ENCODE measurements at regions not wholly inside any gene's neighbourhood (a gene's known extent, or its start where the extent isn't known, plus 50 kb on each side); places are given as distances from the start of the nearest gene placed in this dataset.

- Histone ChIP-seq H3K4me1 (ENCODE audit: insufficient read depth, low read length) (no peaks in the 10 kb centered on the region), H3K27ac (ENCODE audit: low read depth, low read length) (no peak overlapping the region)
These were observed 304.3 kb upstream of the MGAT5 start for GRCh38 chr2:133949595-133949994.

DNA sequence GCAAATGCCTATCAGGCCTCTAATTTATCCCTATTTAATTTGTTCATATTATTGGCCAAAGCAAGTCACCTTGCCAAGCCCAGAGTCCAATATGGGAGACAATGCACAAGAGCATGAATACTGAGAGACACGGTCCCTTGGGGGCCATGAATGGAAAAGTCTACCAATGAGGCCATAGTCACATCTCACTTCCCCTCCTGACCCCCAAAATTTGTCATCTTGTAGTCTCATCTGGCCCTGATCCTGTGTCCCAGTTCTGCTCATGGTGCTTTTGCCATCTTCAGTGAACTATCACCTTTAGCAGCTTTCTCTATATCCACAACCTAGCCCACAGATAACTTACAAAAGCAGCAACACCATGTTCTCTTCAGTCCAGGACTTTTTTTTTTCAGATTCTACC is 302.7 kb upstream of the MGAT5 start:
- no peak overlapping the region for H3K4me2 ChIP-seq (ENCODE audit: insufficient read depth, low read length)
- no peak overlapping the region for H3K4me3 ChIP-seq (ENCODE audit: insufficient read depth, low read length)
- H3K27me3 ChIP-seq (ENCODE audit: insufficient read depth, low read length): no peaks in the 10 kb centered on the region
- no peak for DNase-seq (ENCODE audit: insufficient read length, low spot score, missing footprints)
- no peaks in the 10 kb centered on the region for H3K9me3 ChIP-seq (ENCODE audit: low read depth, low read length)
- H4K20me1 ChIP-seq (ENCODE audit: insufficient read depth, low read length): no peaks in the 10 kb centered on the region
- no peaks in the 10 kb centered on the region for H3K36me3 ChIP-seq (ENCODE audit: insufficient read depth, low read length)
- no peaks in the 10 kb centered on the region for H3K79me2 ChIP-seq (ENCODE audit: insufficient read depth, low read length)
- no peak overlapping the region for H2AFZ ChIP-seq (ENCODE audit: low read length)
- no peak overlapping the region for H3K27ac ChIP-seq (ENCODE audit: low read depth, low read length)
- H3K4me1 ChIP-seq (ENCODE audit: insufficient read depth, low read length): no peaks in the 10 kb centered on the region
- TF ChIP-seq, protein P1, sequence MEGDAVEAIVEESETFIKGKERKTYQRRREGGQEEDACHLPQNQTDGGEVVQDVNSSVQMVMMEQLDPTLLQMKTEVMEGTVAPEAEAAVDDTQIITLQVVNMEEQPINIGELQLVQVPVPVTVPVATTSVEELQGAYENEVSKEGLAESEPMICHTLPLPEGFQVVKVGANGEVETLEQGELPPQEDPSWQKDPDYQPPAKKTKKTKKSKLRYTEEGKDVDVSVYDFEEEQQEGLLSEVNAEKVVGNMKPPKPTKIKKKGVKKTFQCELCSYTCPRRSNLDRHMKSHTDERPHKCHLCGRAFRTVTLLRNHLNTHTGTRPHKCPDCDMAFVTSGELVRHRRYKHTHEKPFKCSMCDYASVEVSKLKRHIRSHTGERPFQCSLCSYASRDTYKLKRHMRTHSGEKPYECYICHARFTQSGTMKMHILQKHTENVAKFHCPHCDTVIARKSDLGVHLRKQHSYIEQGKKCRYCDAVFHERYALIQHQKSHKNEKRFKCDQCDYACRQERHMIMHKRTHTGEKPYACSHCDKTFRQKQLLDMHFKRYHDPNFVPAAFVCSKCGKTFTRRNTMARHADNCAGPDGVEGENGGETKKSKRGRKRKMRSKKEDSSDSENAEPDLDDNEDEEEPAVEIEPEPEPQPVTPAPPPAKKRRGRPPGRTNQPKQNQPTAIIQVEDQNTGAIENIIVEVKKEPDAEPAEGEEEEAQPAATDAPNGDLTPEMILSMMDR (IDR thresholded peaks at IDR 0.05; ENCODE audit: extremely low read depth, low read depth, low read length): no peak

More at GRCh38 chr2:133949595-133949994, 304.3 kb upstream of the MGAT5 start:
- DNase-seq (ENCODE audit: insufficient read length, low spot score, missing footprints): no peak
- Histone ChIP-seq H3K36me3 (ENCODE audit: insufficient read depth, low read length) (no peaks in the 10 kb centered on the region), H3K27me3 (ENCODE audit: insufficient read depth, low read length) (no peaks in the 10 kb centered on the region), H2AFZ (ENCODE audit: low read length) (no peak overlapping the region), H3K4me3 (ENCODE audit: insufficient read depth, low read length) (no peak overlapping the region), H3K79me2 (ENCODE audit: insufficient read depth, low read length) (no peaks in the 10 kb centered on the region), H3K4me2 (ENCODE audit: insufficient read depth, low read length) (no peak overlapping the region), H4K20me1 (ENCODE audit: insufficient read depth, low read length) (no peaks in the 10 kb centered on the region), H3K9me3 (ENCODE audit: low read depth, low read length) (no peaks in the 10 kb centered on the region)
- TF ChIP-seq, protein P1 (IDR thresholded peaks at IDR 0.05; ENCODE audit: extremely low read depth, low read depth, low read length): no peak

DNA sequence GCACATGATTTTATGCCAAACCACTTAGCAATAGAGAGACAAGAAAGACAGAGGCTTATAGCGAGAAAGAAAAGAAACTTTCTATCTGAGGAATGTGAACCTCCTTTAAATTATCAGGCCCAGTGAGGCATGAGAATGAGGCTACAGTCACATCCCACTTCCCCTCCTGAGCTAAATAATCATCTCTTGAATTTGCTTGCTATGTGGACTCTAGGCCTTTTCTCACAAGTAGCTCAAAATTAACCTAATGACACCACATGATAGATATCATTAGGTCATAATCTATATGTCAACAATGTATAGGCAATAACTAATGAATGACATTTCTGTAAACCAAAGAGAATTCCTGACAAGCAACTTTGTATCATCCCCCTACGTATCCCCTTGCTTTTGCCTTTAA is 301.5 kb upstream of the MGAT5 start:
- TF ChIP-seq, protein P1 (IDR thresholded peaks at IDR 0.05; ENCODE audit: extremely low read depth, low read depth, low read length): no peak
- Histone ChIP-seq H3K9me3 (ENCODE audit: low read depth, low read length) (no peaks in the 10 kb centered on the region), H3K4me3 (ENCODE audit: insufficient read depth, low read length) (no peak overlapping the region), H3K27me3 (ENCODE audit: insufficient read depth, low read length) (no peaks in the 10 kb centered on the region), H3K36me3 (ENCODE audit: insufficient read depth, low read length) (no peaks in the 10 kb centered on the region), H3K27ac (ENCODE audit: low read depth, low read length) (no peak overlapping the region), H3K79me2 (ENCODE audit: insufficient read depth, low read length) (no peaks in the 10 kb centered on the region), H2AFZ (ENCODE audit: low read length) (no peak overlapping the region), H4K20me1 (ENCODE audit: insufficient read depth, low read length) (no peaks in the 10 kb centered on the region), H3K4me1 (ENCODE audit: insufficient read depth, low read length) (no peaks in the 10 kb centered on the region), H3K4me2 (ENCODE audit: insufficient read depth, low read length) (no peak overlapping the region)
- no peak for DNase-seq (ENCODE audit: insufficient read length, low spot score, missing footprints)

DNA sequence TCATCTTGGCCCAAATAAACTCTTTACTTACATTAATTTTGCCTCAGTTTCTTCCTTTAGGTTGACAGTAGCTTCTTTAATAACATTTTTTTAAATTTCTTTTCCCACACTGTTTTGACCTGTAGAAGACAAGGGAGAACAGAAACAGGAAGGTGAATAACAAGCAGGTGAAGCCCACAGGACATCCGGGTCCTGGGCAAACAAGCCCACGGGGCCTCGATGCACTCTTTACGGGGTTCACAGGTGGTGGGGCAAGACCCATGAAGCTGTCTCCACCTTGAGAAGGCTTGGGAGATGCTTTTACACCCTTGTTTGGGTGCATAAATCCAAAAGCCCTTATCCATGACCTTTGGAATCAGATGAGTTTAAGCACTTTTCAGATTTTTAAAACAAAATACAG is 301.0 kb upstream of the MGAT5 start:
- no peak overlapping the region for H2AFZ ChIP-seq (ENCODE audit: low read length)
- H3K9me3 ChIP-seq (ENCODE audit: low read depth, low read length): no peaks in the 10 kb centered on the region
- no peaks in the 10 kb centered on the region for H3K4me1 ChIP-seq (ENCODE audit: insufficient read depth, low read length)
- no peaks in the 10 kb centered on the region for H4K20me1 ChIP-seq (ENCODE audit: insufficient read depth, low read length)
- no peak overlapping the region for H3K4me3 ChIP-seq (ENCODE audit: insufficient read depth, low read length)
- no peak for DNase-seq (ENCODE audit: insufficient read length, low spot score, missing footprints)
- H3K4me2 ChIP-seq (ENCODE audit: insufficient read depth, low read length): no peak overlapping the region
- H3K79me2 ChIP-seq (ENCODE audit: insufficient read depth, low read length): no peaks in the 10 kb centered on the region
- no peaks in the 10 kb centered on the region for H3K36me3 ChIP-seq (ENCODE audit: insufficient read depth, low read length)
- H3K27me3 ChIP-seq (ENCODE audit: insufficient read depth, low read length): no peaks in the 10 kb centered on the region
- H3K27ac ChIP-seq (ENCODE audit: low read depth, low read length): no peak overlapping the region
- TF ChIP-seq, protein P1 (IDR thresholded peaks at IDR 0.05; ENCODE audit: extremely low read depth, low read depth, low read length): no peak
